ENCODE measurements at regions not wholly inside any gene's neighbourhood (a gene's known extent, or its start where the extent isn't known, plus 50 kb on each side); places are given as distances from the start of the nearest gene placed in this dataset.
"Not testable (repeated sequence)": the region's sequence is repeated elsewhere in the genome, so short reads cannot be mapped to it uniquely, and the experiment has no call there.

DNA sequence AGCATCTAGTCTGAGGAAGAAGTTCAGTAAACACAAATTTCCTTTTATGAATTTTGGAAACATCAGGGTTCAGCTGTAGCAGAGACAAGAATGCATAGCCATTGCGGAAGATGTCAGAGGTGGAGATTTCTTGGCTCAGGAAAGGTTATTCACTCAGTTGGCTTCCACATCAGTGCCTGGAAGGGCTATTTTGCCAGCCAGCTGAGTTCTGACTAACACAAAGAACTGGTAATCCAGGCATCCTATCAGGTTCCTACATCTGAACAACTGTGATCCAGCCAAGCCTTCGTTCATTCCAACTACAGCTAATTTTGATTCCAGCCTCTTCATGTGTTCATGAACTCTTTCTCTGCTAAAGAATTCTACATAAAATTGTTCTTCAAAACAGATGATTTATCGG lies 965.6 kb downstream of the XPNPEP1 start:
- Histone ChIP-seq H3K4me1 (ENCODE audit: insufficient read depth) (no peaks in the 10 kb centered on the region), H3K36me3 (ENCODE audit: insufficient read depth) (no peaks in the 10 kb centered on the region), H3K27ac (ENCODE audit: low read depth) (no peak overlapping the region), H3K4me3 (ENCODE audit: low read depth, low read length) (no peak overlapping the region)
- no peak for DNase-seq (ENCODE audit: extremely low spot score)
- WGBS = 36% methylated on average over 3 of the region's 3 CpGs

DNA sequence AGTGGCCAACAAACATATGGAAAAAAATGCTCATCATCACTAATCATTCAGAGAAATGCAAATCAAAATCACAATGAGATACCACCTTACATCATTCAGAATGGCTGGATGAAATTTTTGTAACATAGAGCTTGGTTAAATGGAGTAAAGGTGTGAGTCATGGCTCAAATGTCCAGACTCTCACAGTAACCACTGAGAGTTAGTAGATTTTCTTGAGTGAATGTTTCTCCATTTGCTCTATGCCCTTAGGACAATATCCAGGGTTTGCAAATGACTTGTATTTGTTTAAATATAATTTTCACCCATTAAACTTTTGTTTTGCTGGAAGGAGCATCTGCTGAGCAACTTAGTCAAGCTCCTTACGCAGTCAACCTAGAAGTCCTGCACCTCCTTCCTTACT lies 967.2 kb downstream of the XPNPEP1 start:
- Histone ChIP-seq H3K4me3 (ENCODE audit: low read depth, low read length) (no peak overlapping the region), H3K4me1 (ENCODE audit: insufficient read depth) (no peaks in the 10 kb centered on the region), H3K36me3 (ENCODE audit: insufficient read depth) (no peaks in the 10 kb centered on the region), H3K27ac (ENCODE audit: low read depth) (no peak overlapping the region)
- DNase-seq (ENCODE audit: extremely low spot score) = no peak
- WGBS = 95% methylated on average over 1 of the region's 1 CpG

DNA sequence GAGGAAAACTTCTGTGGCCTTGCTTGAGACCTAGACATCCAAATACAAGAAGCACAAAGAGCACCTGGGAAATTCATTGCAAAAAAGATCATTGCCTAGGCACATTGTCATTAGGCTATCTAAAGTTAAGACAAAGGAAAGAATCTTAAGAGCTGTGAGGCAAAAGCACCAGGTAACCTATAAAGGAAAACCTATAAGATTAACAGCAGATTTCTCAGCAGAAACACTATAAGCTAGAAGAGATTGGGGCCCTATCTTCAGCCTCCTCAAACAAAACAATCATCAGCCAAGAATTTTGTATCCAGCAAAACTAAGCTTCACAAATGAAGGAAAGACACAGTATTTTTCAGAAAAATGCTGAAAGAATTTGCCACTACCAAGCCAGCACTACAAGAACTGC lies 1003.3 kb downstream of the XPNPEP1 start:
- not testable (repeated sequence) for DNase-seq (ENCODE audit: extremely low spot score); H3K27ac ChIP-seq (ENCODE audit: low read depth); H3K36me3 ChIP-seq (ENCODE audit: insufficient read depth); H3K4me3 ChIP-seq (ENCODE audit: low read depth, low read length); H3K4me1 ChIP-seq (ENCODE audit: insufficient read depth)

DNA sequence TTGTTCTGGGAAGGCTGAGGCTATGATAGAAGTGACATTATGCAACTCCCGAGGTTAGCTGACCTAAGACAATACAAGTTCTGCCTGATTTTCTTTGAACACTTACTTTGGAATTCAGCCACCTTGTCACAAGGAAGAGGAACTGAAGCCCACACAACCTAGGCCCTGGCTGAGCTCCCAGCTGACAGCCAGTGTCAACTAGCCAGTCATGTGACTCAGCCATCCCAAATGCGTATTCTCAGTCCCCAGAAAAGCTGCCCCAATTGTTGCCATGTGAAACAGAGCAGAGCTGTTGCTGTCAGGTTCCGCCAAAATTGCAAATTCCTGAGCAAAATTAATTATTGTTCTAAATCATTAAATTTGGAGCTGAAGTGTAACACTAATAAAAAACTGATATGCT lies 1010.0 kb downstream of the XPNPEP1 start:
- Histone ChIP-seq H3K27ac (ENCODE audit: low read depth) (no peak overlapping the region), H3K36me3 (ENCODE audit: insufficient read depth) (no peaks in the 10 kb centered on the region), H3K4me3 (ENCODE audit: low read depth, low read length) (no peak overlapping the region), H3K4me1 (ENCODE audit: insufficient read depth) (no peaks in the 10 kb centered on the region)
- WGBS = 75% methylated on average over 3 of the region's 3 CpGs
- DNase-seq (ENCODE audit: extremely low spot score) = no peak

DNA sequence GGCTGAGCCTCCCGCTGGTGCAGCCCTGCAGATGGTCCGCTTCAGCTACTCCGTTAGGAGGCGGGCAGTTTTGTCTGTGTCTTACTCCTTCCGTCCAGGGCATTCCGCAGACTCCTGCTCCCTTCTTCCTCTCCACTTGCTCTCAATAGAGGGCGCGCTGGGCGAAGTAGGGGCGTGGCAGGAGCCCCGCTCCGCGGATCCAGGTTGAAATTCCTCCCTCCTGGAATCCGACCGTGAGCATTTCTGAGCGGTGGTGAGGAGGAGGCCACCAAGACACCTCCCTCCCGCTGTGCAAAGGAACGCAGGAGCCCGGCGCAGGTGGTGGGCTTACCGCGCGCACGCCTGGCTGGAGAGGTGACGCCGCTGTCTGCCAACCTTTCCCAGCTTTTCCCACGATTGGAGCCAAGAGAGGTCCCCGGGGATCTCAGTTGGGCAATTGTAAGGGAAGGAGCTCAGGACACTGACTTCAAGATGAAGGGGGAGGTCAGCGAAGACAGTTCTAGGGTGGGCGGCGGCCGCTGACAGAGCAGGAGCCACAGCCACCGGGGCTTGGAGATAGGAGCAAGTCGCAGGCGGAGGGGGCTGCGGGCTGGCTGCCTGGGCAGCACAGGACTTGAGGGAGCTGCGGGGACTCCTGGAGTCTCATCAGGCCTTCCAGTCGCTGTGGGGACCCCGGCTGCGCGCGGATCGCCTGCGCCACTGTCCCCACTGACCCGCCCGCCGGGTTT lies 1011.3 kb downstream of the XPNPEP1 start:
- no peaks in the 10 kb centered on the region for H3K36me3 ChIP-seq (ENCODE audit: insufficient read depth)
- H3K4me3 ChIP-seq (ENCODE audit: low read depth, low read length) = peak overlapping the region; percentile 6
- WGBS = 1% methylated on average over 47 of the region's 47 CpGs
- DNase-seq (ENCODE audit: extremely low spot score) = peak; percentile 46
- no peaks in the 10 kb centered on the region for H3K4me1 ChIP-seq (ENCODE audit: insufficient read depth)
- H3K27ac ChIP-seq (ENCODE audit: low read depth) = no peak overlapping the region

DNA sequence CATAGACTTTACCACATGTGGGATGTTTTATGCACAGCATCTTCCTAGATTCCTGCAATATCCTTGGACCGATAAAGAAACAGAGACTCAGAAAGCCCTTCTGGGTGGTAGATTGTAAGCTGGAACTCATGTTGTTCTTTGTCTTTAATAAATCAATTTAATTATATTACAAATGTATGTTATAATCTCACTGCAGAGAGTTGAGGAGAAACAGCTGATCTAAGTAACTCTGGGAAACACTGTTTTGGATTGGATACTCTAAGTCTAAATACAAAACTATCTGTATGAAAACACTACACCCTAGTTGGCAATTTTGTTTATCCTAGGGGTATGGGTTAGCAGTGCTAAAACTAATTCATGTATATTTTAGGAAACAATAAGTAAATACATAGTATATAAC lies 1015.2 kb downstream of the XPNPEP1 start:
- Histone ChIP-seq H3K4me1 (ENCODE audit: insufficient read depth) (no peaks in the 10 kb centered on the region), H3K4me3 (ENCODE audit: low read depth, low read length) (no peak overlapping the region), H3K36me3 (ENCODE audit: insufficient read depth) (no peaks in the 10 kb centered on the region), H3K27ac (ENCODE audit: low read depth) (no peak overlapping the region)
- WGBS = 49% methylated on average over 1 of the region's 1 CpG
- no peak for DNase-seq (ENCODE audit: extremely low spot score)

DNA sequence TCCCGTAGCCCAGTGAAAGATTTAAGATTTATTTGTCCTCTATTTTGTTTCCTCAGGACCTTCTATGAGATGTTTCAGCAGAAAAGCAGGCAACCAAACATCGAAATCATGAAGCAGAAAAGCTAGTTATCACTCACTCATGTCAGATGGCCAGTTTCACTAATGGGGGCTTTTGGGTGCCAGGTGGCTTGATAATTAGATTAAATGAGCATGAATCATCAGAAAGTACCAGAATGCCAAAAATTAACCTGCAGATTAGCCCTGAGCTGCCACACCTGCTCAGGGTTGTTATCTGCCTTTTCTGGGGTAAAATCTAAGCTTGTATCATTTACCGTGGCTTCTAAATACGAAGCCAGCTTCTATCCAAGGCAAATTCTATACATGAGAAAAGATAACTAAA lies 1017.5 kb downstream of the XPNPEP1 start:
- 78% methylated on average over 4 of the region's 4 CpGs for WGBS
- Histone ChIP-seq H3K36me3 (ENCODE audit: insufficient read depth) (no peaks in the 10 kb centered on the region), H3K4me3 (ENCODE audit: low read depth, low read length) (no peak overlapping the region), H3K4me1 (ENCODE audit: insufficient read depth) (no peaks in the 10 kb centered on the region), H3K27ac (ENCODE audit: low read depth) (no peak overlapping the region)
- no peak for DNase-seq (ENCODE audit: extremely low spot score)

DNA sequence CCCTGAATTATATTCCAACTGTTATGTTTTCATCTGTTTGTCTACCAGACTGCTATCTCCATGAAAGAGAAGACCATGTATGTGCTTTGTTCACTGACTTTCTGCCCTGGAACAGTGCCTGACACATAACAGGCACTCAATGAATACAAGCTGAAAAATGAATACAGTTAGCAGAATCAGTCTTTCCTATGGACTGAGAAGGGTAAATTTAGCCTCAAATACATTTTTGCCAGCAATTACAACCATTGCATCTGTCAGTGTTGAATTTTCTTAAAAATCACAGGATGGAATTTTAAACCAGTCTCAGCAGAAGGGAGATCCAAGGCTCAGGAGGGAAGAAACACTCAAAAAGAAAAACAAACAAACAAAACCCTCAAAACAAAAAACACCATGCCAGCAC lies 1018.1 kb downstream of the XPNPEP1 start:
- no peaks in the 10 kb centered on the region for H3K4me1 ChIP-seq (ENCODE audit: insufficient read depth)
- no peak for DNase-seq (ENCODE audit: extremely low spot score)

DNA sequence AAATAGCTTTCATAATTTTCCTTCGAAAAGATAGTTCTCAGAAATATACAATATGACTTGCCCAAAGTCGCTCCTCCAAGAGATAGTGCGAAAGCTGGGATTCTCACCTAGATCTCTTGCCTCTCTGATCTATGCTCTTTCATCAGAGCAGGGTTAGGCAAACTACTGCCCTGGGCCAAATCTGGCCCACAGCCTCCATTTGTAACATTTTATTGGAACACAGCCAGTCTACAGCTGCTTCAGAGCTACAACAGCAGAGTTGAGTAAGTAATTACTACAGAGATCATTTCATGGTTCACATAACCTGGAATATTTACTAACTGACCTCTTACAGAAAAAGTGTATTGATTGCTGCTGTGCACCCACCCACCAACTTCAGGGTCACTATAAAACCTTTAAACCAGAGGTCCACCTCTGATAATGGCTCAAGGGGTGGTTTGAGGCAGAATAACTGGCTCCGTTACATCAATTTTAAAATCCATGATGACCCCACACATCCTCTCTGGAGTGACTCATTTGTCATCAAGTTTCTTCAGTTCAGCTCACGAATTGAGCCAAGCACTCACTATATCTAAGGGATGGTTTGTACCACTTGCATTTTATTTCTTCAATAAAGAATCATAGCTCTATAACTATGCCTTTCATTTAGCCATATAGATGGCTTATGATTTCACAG lies 1019.0 kb downstream of the XPNPEP1 start:
- Histone ChIP-seq H3K4me1 (ENCODE audit: insufficient read depth) (no peaks in the 10 kb centered on the region), H3K27ac (ENCODE audit: low read depth) (no peak overlapping the region), H3K36me3 (ENCODE audit: insufficient read depth) (no peaks in the 10 kb centered on the region), H3K4me3 (ENCODE audit: low read depth, low read length) (no peak overlapping the region)
- 80% methylated on average over 5 of the region's 5 CpGs for WGBS
- DNase-seq (ENCODE audit: extremely low spot score) = no peak

More for the DNA sequence above, 1018.1 kb downstream of the XPNPEP1 start:
- Histone ChIP-seq H3K36me3 (ENCODE audit: insufficient read depth) (no peaks in the 10 kb centered on the region), H3K27ac (ENCODE audit: low read depth) (no peak overlapping the region), H3K4me3 (ENCODE audit: low read depth, low read length) (no peak overlapping the region)

DNA sequence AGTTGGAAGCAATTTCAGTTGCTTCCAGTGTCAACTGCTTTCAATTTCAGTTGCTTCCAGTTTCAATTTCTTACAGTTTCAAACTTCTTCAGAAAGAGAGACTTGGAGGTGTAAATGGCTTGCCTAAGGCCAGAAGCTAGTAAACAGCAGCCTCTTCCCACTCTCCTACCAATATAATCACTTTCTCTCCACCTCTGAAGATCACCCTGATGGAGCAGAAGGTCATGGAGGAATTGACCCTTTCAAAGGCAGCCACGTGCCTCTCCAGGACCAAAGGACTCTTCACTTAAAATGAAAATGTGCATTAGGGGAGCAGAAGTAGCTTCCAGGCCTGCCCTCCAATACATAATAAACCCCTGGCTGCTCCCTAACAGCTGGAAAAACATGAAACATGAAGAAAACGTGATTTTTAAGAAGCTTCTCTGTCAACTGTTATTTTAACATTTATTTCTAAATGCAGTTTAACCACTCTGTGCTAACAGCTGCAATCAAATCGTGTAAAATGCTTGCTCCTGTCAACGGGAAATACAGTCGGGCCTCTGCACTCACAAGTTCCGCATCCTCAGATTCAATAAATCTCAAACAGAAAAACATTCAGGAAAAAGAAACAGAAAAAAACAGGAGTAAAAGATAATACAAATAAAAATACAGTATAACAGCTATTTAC lies 1020.6 kb downstream of the XPNPEP1 start:
- no peaks in the 10 kb centered on the region for H3K36me3 ChIP-seq (ENCODE audit: insufficient read depth)
- H3K4me3 ChIP-seq (ENCODE audit: low read depth, low read length) = no peak overlapping the region
- H3K4me1 ChIP-seq (ENCODE audit: insufficient read depth) = no peaks in the 10 kb centered on the region
- 59% methylated on average over 6 of the region's 6 CpGs for WGBS
- DNase-seq (ENCODE audit: extremely low spot score) = no peak
- no peak overlapping the region for H3K27ac ChIP-seq (ENCODE audit: low read depth)

DNA sequence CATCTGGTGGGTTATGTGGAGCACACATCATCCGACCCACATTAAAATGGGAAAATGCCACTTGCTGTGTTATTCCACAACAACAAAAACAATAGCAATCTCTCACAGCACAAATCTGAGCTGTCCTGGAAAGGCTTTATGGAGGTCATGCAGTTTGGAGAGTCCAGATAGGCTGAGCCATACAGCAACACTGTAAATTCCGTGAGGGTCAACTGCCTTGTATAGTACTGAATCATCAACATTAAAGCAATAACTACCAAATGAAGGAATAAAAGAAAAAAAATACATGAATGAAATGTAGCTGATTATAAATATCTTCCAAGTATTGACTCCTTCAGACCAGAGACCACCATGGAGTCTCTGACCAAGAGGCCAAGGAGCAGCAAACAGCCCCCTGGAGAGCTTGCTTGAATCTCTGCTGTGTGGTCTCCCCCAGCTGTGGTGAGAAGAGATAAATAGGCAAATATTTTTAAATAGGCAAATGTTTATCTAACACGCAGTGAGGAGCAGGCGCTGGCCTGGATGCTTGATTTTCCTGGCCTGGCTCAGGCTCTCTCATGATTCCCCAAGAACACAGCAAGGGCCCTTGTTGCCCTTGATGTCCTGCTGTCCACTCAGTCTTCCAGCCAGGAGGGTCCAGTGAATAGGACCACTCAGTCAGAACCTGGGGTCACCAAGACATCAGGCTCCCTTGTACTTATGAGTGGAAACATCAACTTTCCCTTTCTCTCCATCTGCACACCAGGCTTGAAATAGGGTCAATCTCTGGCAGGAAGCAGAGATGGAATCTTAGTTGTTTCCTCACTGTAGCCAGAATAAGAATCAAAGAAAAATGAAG lies 1021.3 kb downstream of the XPNPEP1 start:
- no peak for DNase-seq (ENCODE audit: extremely low spot score)
- Histone ChIP-seq H3K27ac (ENCODE audit: low read depth) (no peak overlapping the region), H3K36me3 (ENCODE audit: insufficient read depth) (no peaks in the 10 kb centered on the region), H3K4me1 (ENCODE audit: insufficient read depth) (no peaks in the 10 kb centered on the region), H3K4me3 (ENCODE audit: low read depth, low read length) (no peak overlapping the region)
- 56% methylated on average over 4 of the region's 4 CpGs for WGBS

DNA sequence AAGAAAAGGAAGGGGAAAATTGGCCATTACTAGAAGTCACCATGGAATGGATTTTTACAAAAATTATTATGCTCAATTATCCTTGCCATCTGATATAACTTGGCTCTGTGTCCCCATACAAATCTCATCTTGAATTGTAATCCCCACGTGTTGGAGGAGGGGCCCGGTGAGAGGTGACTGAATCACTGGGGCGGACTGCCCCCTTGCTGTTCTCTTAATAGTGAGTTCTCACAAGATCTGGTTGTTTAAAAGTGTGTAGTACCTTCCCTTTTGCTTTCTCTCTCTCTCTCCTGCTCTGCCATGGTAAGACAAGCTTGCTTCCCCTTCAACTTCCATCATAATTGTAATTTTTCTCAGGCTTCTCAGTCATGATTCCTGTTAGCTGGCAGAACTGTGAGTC lies 1023.6 kb downstream of the XPNPEP1 start:
- no peak overlapping the region for H3K27ac ChIP-seq (ENCODE audit: low read depth)
- no peaks in the 10 kb centered on the region for H3K36me3 ChIP-seq (ENCODE audit: insufficient read depth)
- WGBS = 65% methylated on average over 3 of the region's 3 CpGs
- H3K4me3 ChIP-seq (ENCODE audit: low read depth, low read length) = no peak overlapping the region
- no peaks in the 10 kb centered on the region for H3K4me1 ChIP-seq (ENCODE audit: insufficient read depth)
- no peak for DNase-seq (ENCODE audit: extremely low spot score)

DNA sequence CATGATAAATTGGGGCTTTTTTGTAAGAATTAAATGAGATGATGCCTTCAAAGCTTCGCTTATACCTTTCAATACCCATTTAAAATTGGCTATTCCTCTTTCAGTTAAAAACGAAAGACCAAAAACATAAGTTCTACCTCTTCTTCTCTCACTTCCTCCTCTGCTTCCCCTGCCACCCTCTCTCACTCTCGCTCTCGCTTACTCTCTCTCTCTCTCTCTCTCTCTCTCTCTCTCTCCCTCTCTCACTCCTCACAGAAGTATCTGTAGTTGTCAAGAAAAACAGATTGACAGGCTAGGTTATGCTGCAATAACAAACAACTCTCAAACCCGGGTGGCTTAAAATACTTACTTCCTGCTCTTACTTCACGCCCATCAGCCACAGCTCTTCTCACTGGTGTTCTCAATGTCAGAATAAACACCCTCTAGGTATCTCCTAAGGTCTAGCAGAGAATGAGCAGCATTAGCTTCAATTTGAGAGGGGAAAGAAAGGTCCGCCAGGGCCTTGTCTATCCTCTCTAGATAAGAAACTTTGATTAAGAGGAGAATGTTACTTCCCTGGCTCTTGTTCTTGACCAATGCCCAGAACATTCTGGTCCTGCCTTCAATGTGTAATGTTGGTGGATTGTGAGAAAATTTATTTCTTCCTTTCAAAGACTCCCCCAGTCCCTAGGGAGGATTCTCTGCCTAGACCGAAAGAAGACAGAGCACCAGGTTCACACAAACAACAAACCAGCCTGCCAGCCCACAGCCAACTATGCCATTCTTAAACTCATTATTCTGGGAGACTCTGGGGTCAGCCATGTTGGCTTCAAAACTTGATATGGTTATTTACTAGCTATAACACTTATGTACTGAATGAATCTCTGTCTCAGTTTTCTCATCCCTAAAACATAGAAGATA lies 1028.7 kb downstream of the XPNPEP1 start:
- Histone ChIP-seq H3K27ac (ENCODE audit: low read depth) (no peak overlapping the region), H3K4me3 (ENCODE audit: low read depth, low read length) (no peak overlapping the region), H3K36me3 (ENCODE audit: insufficient read depth) (no peaks in the 10 kb centered on the region), H3K4me1 (ENCODE audit: insufficient read depth) (no peaks in the 10 kb centered on the region)
- DNase-seq (ENCODE audit: extremely low spot score) = no peak
- WGBS = 83% methylated on average over 8 of the region's 8 CpGs

All from urinary bladder (tissue), 3 donors.